ENCODE measurements at regions not wholly inside any gene's neighbourhood (a gene's known extent, or its start where the extent isn't known, plus 50 kb on each side); places are given as distances from the start of the nearest gene placed in this dataset.

DNA sequence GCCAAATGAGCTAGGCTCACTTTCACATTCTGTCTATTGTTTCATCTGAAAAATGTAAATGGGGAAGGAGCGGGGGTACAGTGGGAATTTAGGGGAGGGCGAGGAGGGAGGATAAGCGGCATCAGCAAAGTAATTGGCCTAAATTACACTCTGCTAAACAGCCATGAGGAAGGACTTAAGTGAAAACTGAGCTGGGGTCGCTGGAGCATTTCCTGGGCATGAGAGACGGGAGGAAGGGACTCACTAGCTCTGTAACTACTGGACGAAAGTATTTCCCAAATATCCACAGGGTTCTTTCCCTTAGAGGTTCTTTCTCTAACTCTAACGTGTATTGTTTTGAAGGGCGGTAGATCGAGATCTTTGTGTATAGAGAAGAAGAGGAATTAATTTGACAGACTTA, 418.0 kb downstream of the SOX2 start:
- TF ChIP-seq, protein P1, sequence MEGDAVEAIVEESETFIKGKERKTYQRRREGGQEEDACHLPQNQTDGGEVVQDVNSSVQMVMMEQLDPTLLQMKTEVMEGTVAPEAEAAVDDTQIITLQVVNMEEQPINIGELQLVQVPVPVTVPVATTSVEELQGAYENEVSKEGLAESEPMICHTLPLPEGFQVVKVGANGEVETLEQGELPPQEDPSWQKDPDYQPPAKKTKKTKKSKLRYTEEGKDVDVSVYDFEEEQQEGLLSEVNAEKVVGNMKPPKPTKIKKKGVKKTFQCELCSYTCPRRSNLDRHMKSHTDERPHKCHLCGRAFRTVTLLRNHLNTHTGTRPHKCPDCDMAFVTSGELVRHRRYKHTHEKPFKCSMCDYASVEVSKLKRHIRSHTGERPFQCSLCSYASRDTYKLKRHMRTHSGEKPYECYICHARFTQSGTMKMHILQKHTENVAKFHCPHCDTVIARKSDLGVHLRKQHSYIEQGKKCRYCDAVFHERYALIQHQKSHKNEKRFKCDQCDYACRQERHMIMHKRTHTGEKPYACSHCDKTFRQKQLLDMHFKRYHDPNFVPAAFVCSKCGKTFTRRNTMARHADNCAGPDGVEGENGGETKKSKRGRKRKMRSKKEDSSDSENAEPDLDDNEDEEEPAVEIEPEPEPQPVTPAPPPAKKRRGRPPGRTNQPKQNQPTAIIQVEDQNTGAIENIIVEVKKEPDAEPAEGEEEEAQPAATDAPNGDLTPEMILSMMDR (IDR thresholded peaks at IDR 0.05; ENCODE audit: low read depth, low read length, missing input control), result no peak
- TF ChIP-seq JUND (IDR thresholded peaks at IDR 0.05) (no peak), RAD21 (IDR thresholded peaks at IDR 0.05) (no peak), FOXA1 (IDR thresholded peaks at IDR 0.05) (no peak), EGR1 (IDR thresholded peaks at IDR 0.05; ENCODE audit: low read depth in 2 of 2) (no peak), TAF1 (conservative IDR thresholded peaks at IDR 0.05) (no peak), SP1 (IDR thresholded peaks at IDR 0.05) (no peak), YY1 (IDR thresholded peaks at IDR 0.05) (no peak)
- TF ChIP-seq, protein P2, sequence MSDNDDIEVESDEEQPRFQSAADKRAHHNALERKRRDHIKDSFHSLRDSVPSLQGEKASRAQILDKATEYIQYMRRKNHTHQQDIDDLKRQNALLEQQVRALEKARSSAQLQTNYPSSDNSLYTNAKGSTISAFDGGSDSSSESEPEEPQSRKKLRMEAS (IDR thresholded peaks at IDR 0.05), result no peak
- TF ChIP-seq, protein P3, sequence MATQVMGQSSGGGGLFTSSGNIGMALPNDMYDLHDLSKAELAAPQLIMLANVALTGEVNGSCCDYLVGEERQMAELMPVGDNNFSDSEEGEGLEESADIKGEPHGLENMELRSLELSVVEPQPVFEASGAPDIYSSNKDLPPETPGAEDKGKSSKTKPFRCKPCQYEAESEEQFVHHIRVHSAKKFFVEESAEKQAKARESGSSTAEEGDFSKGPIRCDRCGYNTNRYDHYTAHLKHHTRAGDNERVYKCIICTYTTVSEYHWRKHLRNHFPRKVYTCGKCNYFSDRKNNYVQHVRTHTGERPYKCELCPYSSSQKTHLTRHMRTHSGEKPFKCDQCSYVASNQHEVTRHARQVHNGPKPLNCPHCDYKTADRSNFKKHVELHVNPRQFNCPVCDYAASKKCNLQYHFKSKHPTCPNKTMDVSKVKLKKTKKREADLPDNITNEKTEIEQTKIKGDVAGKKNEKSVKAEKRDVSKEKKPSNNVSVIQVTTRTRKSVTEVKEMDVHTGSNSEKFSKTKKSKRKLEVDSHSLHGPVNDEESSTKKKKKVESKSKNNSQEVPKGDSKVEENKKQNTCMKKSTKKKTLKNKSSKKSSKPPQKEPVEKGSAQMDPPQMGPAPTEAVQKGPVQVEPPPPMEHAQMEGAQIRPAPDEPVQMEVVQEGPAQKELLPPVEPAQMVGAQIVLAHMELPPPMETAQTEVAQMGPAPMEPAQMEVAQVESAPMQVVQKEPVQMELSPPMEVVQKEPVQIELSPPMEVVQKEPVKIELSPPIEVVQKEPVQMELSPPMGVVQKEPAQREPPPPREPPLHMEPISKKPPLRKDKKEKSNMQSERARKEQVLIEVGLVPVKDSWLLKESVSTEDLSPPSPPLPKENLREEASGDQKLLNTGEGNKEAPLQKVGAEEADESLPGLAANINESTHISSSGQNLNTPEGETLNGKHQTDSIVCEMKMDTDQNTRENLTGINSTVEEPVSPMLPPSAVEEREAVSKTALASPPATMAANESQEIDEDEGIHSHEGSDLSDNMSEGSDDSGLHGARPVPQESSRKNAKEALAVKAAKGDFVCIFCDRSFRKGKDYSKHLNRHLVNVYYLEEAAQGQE (IDR thresholded peaks at IDR 0.05), result no peak
